ENCODE measurements at regions not wholly inside any gene's neighbourhood (a gene's known extent, or its start where the extent isn't known, plus 50 kb on each side); places are given as distances from the start of the nearest gene placed in this dataset.

DNA sequence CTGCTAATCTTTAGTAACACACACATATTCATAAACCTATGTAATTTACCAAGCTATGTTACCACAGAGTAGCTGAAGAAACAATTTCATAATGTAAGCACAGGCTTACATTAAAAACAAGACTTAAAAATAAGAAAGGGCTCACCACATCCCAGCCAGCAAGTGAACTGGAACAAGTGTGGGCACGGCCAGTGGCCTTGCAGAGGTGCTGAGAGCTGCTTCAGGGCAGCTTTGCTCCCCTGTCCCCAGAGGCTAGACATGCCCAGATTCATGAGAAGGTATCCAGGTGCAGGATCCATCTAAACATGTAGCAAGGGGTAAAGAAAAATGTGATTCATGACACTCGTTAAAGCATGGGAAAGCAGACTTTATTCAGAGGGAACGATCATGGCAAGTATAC, 62.0 kb upstream of the CKS2 start:
- no peak for DNase-seq (ENCODE audit: low read depth)
- no peak overlapping the region for H3K4me3 ChIP-seq (ENCODE audit: low read depth, low read length)
- TF ChIP-seq, protein P1, sequence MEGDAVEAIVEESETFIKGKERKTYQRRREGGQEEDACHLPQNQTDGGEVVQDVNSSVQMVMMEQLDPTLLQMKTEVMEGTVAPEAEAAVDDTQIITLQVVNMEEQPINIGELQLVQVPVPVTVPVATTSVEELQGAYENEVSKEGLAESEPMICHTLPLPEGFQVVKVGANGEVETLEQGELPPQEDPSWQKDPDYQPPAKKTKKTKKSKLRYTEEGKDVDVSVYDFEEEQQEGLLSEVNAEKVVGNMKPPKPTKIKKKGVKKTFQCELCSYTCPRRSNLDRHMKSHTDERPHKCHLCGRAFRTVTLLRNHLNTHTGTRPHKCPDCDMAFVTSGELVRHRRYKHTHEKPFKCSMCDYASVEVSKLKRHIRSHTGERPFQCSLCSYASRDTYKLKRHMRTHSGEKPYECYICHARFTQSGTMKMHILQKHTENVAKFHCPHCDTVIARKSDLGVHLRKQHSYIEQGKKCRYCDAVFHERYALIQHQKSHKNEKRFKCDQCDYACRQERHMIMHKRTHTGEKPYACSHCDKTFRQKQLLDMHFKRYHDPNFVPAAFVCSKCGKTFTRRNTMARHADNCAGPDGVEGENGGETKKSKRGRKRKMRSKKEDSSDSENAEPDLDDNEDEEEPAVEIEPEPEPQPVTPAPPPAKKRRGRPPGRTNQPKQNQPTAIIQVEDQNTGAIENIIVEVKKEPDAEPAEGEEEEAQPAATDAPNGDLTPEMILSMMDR (IDR thresholded peaks at IDR 0.05; ENCODE audit: insufficient read depth, low read length): no peak

DNA sequence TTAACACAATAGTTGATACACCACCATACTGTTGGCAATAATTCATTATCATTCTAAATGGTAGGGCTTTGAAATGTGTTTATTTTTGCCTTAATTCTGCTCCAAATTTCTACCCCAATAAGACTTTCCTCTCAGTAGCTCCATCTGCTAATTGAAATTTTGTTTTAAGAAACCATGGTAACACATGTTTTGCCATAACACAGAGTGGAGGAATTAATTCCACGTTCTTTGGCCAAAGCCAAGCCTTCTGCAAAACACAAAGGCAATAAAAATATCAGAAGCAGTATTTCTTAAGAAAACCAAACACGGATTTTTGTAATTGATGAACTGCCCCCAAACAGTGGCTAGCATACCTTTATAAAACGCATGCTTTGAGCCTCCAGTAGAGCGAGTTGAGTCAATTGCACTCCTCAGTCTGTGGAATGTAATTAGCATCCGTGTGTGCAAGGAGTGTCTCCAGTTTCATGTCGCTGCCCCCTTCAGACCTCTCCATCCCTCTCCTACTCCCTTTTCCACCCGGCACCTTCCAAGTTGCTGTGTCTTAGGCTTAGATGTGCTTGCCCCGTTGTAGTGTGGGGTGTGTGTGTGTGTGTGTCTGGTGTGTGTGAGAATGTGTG, 58.2 kb upstream of the CKS2 start:
- TF ChIP-seq, protein P1 (IDR thresholded peaks at IDR 0.05; ENCODE audit: insufficient read depth, low read length): no peak
- no peak for DNase-seq (ENCODE audit: low read depth)
- H3K4me3 ChIP-seq (ENCODE audit: low read depth, low read length): no peak overlapping the region

DNA sequence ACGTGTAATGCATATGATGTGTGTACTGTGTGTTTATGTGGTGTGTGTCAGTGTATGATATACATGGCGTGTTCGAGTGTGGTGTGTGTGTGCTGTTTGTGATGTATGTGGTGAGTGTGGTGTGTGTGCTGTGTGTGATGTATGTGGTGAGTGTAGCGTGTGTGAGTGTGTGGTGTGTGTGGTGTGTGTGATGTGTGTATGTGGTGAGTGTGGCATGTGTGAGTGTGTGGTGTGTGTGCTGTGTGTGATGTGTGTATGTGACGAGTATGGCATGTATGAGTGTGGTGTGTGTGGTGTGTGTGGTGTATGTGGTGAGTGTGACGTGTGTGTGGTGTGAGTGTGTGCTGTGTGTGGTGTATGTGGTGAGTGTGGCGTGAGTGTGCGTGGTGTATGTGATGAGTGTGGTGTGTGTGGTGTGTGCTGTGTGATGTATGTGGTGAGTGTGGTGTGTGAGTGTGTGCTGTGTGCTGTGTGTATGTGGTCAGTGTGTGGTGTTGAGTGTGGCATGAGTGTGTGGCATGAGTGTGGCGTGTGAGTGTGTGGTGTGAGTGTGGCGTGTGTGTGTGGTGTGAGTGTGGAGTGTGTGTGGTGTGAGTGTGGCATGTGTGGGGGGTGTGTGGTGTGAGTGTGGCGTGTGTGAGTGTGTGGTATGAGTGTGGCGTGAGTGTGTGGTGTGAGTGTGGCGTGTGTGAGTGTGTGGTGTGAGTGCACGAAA, 56.8 kb upstream of the CKS2 start:
- H3K4me3 ChIP-seq (ENCODE audit: low read depth, low read length): no peak overlapping the region
- TF ChIP-seq, protein P1 (IDR thresholded peaks at IDR 0.05; ENCODE audit: insufficient read depth, low read length): no peak
- DNase-seq (ENCODE audit: low read depth): no peak

DNA sequence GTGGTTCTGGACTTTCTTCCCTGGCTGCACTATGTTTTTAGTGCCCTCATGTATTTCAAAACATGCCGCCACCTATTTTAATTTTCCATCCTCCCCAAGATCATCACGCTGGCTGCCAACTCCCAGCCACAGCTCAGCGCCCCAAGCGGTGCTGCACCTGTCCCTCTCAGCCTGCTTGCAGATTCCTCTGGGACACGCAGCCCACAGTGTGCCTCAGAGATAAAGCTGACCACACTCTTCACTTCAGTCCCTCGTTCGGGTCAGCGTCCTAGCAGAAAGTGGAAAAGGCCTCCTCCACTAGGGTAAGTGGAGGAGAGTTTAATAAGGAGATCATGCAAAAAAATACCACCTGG, 56.2 kb upstream of the CKS2 start:
- DNase-seq (ENCODE audit: low read depth): no peak
- H3K4me3 ChIP-seq (ENCODE audit: low read depth, low read length): no peak overlapping the region
- TF ChIP-seq, protein P1 (IDR thresholded peaks at IDR 0.05; ENCODE audit: insufficient read depth, low read length): no peak

DNA sequence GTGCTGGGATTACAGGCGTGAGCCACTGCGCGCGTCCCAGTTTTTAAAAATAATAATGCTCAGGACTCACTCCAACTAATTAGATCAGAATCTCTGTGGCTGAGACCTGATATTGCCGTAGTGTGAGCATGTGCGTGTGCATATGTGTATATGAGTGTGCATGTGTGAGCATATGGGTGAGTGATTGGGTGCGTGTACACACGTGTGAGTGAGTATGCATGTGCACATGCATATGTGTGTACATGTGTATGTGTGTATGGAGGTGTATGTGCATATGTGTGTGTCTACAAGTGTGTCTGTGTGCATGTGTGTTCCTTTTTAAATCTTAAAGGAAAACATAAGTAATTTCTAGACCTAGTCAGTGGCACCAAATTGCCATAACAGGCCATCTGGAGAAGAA, 54.8 kb upstream of the CKS2 start:
- TF ChIP-seq, protein P1 (IDR thresholded peaks at IDR 0.05; ENCODE audit: insufficient read depth, low read length): no peak

DNA sequence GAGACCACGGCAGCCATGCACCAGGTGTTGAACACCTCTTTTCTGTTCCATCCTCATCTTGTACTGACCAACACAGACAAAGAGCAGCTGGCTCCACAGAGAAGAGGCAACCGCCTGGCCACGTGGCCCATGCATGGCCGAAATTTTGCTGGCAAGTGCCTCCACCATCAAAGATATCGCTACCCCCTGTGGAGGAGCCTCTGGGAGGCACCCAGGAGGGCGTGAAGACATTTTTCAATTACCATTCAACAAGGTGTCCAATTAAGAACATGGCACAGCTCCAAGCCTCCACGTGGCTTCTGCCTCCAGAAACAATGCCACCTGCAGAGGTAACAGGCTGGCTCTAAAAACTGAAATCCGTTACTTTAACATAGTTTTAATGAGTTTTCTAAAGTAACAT, 54.4 kb upstream of the CKS2 start:
- DNase-seq (ENCODE audit: low read depth): no peak
- TF ChIP-seq, protein P1 (IDR thresholded peaks at IDR 0.05; ENCODE audit: insufficient read depth, low read length): no peak
- H3K4me3 ChIP-seq (ENCODE audit: low read depth, low read length): no peak overlapping the region

More for the DNA sequence above, 54.8 kb upstream of the CKS2 start:
- no peak overlapping the region for H3K4me3 ChIP-seq (ENCODE audit: low read depth, low read length)
- DNase-seq (ENCODE audit: low read depth): no peak
